ENCODE measurements at regions not wholly inside any gene's neighbourhood (a gene's known extent, or its start where the extent isn't known, plus 50 kb on each side); places are given as distances from the start of the nearest gene placed in this dataset.

- Histone ChIP-seq H3K4me1 (no peaks in the 10 kb centered on the region), H3K9me3 (no peaks in the 10 kb centered on the region), H3K4me3 (no peak overlapping the region), H3K27me3 (no peaks in the 10 kb centered on the region), H3K36me3 (no peaks in the 10 kb centered on the region), H3K27ac (no peak overlapping the region)
- 82% methylated on average over 3 of the region's 3 CpGs for WGBS (ENCODE audit: insufficient coverage, low coverage, low lambda C conversion rate, missing lambda C conversion rate)
- ATAC-seq (no peak), DNase-seq (no peak)
- TF ChIP-seq POLR2A (IDR thresholded peaks at IDR 0.05): no peak
- TF ChIP-seq, protein P1, sequence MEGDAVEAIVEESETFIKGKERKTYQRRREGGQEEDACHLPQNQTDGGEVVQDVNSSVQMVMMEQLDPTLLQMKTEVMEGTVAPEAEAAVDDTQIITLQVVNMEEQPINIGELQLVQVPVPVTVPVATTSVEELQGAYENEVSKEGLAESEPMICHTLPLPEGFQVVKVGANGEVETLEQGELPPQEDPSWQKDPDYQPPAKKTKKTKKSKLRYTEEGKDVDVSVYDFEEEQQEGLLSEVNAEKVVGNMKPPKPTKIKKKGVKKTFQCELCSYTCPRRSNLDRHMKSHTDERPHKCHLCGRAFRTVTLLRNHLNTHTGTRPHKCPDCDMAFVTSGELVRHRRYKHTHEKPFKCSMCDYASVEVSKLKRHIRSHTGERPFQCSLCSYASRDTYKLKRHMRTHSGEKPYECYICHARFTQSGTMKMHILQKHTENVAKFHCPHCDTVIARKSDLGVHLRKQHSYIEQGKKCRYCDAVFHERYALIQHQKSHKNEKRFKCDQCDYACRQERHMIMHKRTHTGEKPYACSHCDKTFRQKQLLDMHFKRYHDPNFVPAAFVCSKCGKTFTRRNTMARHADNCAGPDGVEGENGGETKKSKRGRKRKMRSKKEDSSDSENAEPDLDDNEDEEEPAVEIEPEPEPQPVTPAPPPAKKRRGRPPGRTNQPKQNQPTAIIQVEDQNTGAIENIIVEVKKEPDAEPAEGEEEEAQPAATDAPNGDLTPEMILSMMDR (IDR thresholded peaks at IDR 0.05): no peak
- intact Hi-C loops (cut with DNase I): no loop called here
Measured at GRCh38 chr7:79673969-79674368, 220.5 kb upstream of the MAGI2 start.

DNA sequence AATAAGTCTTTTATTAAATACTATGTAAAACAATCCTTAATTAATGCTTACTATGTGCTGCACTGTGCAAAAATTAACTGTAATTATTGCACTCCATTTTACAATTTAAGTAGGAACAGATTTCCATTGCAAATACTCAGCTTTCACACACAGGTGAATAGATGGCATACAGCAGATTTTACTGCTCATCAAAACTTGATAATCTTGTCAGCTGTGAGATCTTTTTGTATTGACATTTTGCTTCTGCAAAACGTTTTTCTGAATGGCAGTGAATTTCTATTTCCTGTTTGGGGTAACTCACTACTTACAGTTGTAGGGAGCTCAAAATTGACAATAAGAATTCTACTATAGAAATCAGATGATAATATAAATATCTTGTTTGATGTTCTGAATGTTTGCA lies 220.0 kb upstream of the MAGI2 start:
- Histone ChIP-seq H3K4me3 (no peak overlapping the region), H3K4me1 (no peaks in the 10 kb centered on the region), H3K27ac (no peak overlapping the region), H3K36me3 (no peaks in the 10 kb centered on the region), H3K9me3 (no peaks in the 10 kb centered on the region), H3K27me3 (no peaks in the 10 kb centered on the region)
- TF ChIP-seq, protein P1 (IDR thresholded peaks at IDR 0.05): no peak
- no peak for TF ChIP-seq POLR2A (IDR thresholded peaks at IDR 0.05)
- WGBS (ENCODE audit: insufficient coverage, low coverage, low lambda C conversion rate, missing lambda C conversion rate): 0% methylated on average over 1 of the region's 1 CpG
- ATAC-seq (no peak), DNase-seq (no peak)
- intact Hi-C loops (cut with DNase I): no loop called here

- TF ChIP-seq, protein P1 (IDR thresholded peaks at IDR 0.05): no peak
- TF ChIP-seq POLR2A (IDR thresholded peaks at IDR 0.05): no peak
- H3K27me3 ChIP-seq: no peaks in the 10 kb centered on the region
- DNase-seq: no peak
- no peaks in the 10 kb centered on the region for H3K36me3 ChIP-seq
- H3K27ac ChIP-seq: no peak overlapping the region
- intact Hi-C loops (cut with DNase I): no loop called here
- no peak overlapping the region for H3K4me3 ChIP-seq
- H3K4me1 ChIP-seq: no peaks in the 10 kb centered on the region
- no peaks in the 10 kb centered on the region for H3K9me3 ChIP-seq
- 23% methylated on average over 3 of the region's 3 CpGs for WGBS (ENCODE audit: insufficient coverage, low coverage, low lambda C conversion rate, missing lambda C conversion rate)
- no peak for ATAC-seq
Measured at GRCh38 chr7:79668292-79668691, 214.8 kb upstream of the MAGI2 start.

GRCh38 chr7:79666472-79666871 lies 213.0 kb upstream of the MAGI2 start:
- TF ChIP-seq, protein P1 (IDR thresholded peaks at IDR 0.05): no peak
- TF ChIP-seq POLR2A (IDR thresholded peaks at IDR 0.05): no peak
- intact Hi-C loops (cut with DNase I): no loop called here
- no peak overlapping the region for H3K4me3 ChIP-seq
- no peak for ATAC-seq
- 34% methylated on average over 3 of the region's 3 CpGs for WGBS (ENCODE audit: insufficient coverage, low coverage, low lambda C conversion rate, missing lambda C conversion rate)
- no peak for DNase-seq
- H3K4me1 ChIP-seq: no peaks in the 10 kb centered on the region
- no peaks in the 10 kb centered on the region for H3K27me3 ChIP-seq
- H3K36me3 ChIP-seq: no peaks in the 10 kb centered on the region
- H3K9me3 ChIP-seq: no peaks in the 10 kb centered on the region
- no peak overlapping the region for H3K27ac ChIP-seq

Measured in right lobe of liver (tissue), 6 donors.